WTC11 (cell line): ENCODE measurements at regions not wholly inside any gene's neighbourhood (a gene's known extent, or its start where the extent isn't known, plus 50 kb on each side); places are given as distances from the start of the nearest gene placed in this dataset.

ENCODE experiments used
- ATAC-seq: fragments of 200-7000 bp; cut with Tn5 transposase; 2 replicates; pipeline ENCODE4 v1.10.0; 2021; ENCODE audit warnings: mild to moderate bottlenecking, moderate library complexity
- CTCF ChIA-PET: fragments of 300-600 bp; sonication (Branson Sonifier 250); formaldehyde crosslinking; loops from one replicate; lab custom pipeline; 2021; ENCODE audit warnings: antibody characterized with exemption; lab: Charles Lee
- POLR2A ChIA-PET: fragments of 350-600 bp; sonication (Branson Sonifier 250); formaldehyde crosslinking; loops from one replicate; lab custom pipeline; 2021; ENCODE audit warnings: antibody characterized with exemption; lab: Charles Lee
- DNase-seq: peaks from one replicate; pipeline ENCODE4 v3.0.0; 2021; ENCODE audit warnings: low spot score
- H3K27ac Mint-ChIP-seq: 2 replicates; pipeline ENCODE4 v1.8.0; 2021; ENCODE audit warnings: mixed read lengths
- H3K27me3 Mint-ChIP-seq: 2 replicates; pipeline ENCODE4 v1.8.0; 2021; ENCODE audit warnings: low read depth, mild to moderate bottlenecking, moderate library complexity, mixed read lengths
- H3K36me3 Mint-ChIP-seq: 2 replicates; pipeline ENCODE4 v1.8.0; 2021; ENCODE audit warnings: mixed read lengths
- H3K4me1 Mint-ChIP-seq: 2 replicates; pipeline ENCODE4 v1.8.0; 2022; ENCODE audit warnings: mixed read lengths
- H3K4me3 Mint-ChIP-seq: 2 replicates; pipeline ENCODE4 v1.8.0; 2021; ENCODE audit warnings: mild to moderate bottlenecking, moderate library complexity, mixed read lengths
- H3K9me3 Mint-ChIP-seq: 2 replicates; pipeline ENCODE4 v1.8.0; 2021; ENCODE audit warnings: mixed read lengths
- CREB1 ChIP-seq: sonication (generic); formaldehyde crosslinking; IDR thresholded peaks from 2 replicates; pipeline ENCODE4 v1.8.0; 2023; ENCODE audit warnings: mild to moderate bottlenecking, missing genetic modification reagents
- ESRRA ChIP-seq: sonication (generic); formaldehyde crosslinking; IDR thresholded peaks from 2 replicates; pipeline ENCODE4 v1.8.1; 2022; ENCODE audit warnings: mild to moderate bottlenecking, missing genetic modification reagents, borderline replicate concordance
- ETV6 ChIP-seq: sonication (generic); formaldehyde crosslinking; IDR thresholded peaks from 2 replicates; pipeline ENCODE4 v1.8.1; 2022; ENCODE audit warnings: mild to moderate bottlenecking, missing genetic modification reagents
- FOXJ3 ChIP-seq: sonication (generic); formaldehyde crosslinking; IDR thresholded peaks from 2 replicates; pipeline ENCODE4 v1.9.0; 2021; ENCODE audit warnings: missing genetic modification reagents, mild to moderate bottlenecking, borderline replicate concordance
- GABPB1 ChIP-seq: sonication (generic); formaldehyde crosslinking; IDR thresholded peaks from 2 replicates; pipeline ENCODE4 v1.8.1; 2023; ENCODE audit warnings: mild to moderate bottlenecking, missing genetic modification reagents
- GRHL2 ChIP-seq: fragments of 250-450 bp; sonication (Bioruptor Pico); IDR thresholded peaks from 2 replicates; pipeline ENCODE4 v1.8.0; 2022; ENCODE audit warnings: mild to moderate bottlenecking, moderate library complexity; ENCODE audit not compliant: insufficient replicate concordance, severe bottlenecking
- JAZF1 ChIP-seq: fragments of 250-450 bp; sonication (Bioruptor Pico); IDR thresholded peaks from 2 replicates; pipeline ENCODE4 v1.9.0; 2021; ENCODE audit warnings: moderate library complexity, mild to moderate bottlenecking, inconsistent platforms
- MLX ChIP-seq: sonication (generic); formaldehyde crosslinking; IDR thresholded peaks from 2 replicates; pipeline ENCODE4 v1.8.1; 2023; ENCODE audit warnings: mild to moderate bottlenecking, missing genetic modification reagents, moderate library complexity
- NR1H2 ChIP-seq: sonication (generic); formaldehyde crosslinking; IDR thresholded peaks from 2 replicates; pipeline ENCODE4 v1.9.0; 2021; ENCODE audit warnings: mild to moderate bottlenecking, moderate library complexity, missing genetic modification reagents
- OVOL2 ChIP-seq: fragments of 250-450 bp; sonication (Bioruptor Pico); IDR thresholded peaks from 2 replicates; pipeline ENCODE4 v1.9.0; 2021; ENCODE audit warnings: mild to moderate bottlenecking, borderline replicate concordance
- PREB ChIP-seq: sonication (generic); formaldehyde crosslinking; IDR thresholded peaks from 2 replicates; pipeline ENCODE4 v1.8.1; 2022; ENCODE audit warnings: mild to moderate bottlenecking, missing genetic modification reagents, moderate library complexity, borderline replicate concordance
- RELA ChIP-seq: sonication (generic); formaldehyde crosslinking; IDR thresholded peaks from 2 replicates; pipeline ENCODE4 v1.8.1; 2022; ENCODE audit warnings: missing genetic modification reagents, mild to moderate bottlenecking, borderline replicate concordance
- TCF7 ChIP-seq: sonication (generic); formaldehyde crosslinking; IDR thresholded peaks from 2 replicates; pipeline ENCODE4 v1.8.0; 2022; ENCODE audit warnings: mild to moderate bottlenecking, low read depth, missing genetic modification reagents, moderate library complexity
- TP53 ChIP-seq: sonication (generic); formaldehyde crosslinking; IDR thresholded peaks from 2 replicates; pipeline ENCODE4 v1.8.1; 2023; ENCODE audit warnings: mild to moderate bottlenecking, missing genetic modification reagents
- ZNF121 ChIP-seq: sonication (generic); formaldehyde crosslinking; IDR thresholded peaks from 2 replicates; pipeline ENCODE4 v1.8.0; 2023; ENCODE audit warnings: missing genetic modification reagents
- ZNF138 ChIP-seq: sonication (generic); formaldehyde crosslinking; conservative IDR thresholded peaks from 2 replicates; pipeline ENCODE4 v1.8.1; 2022; ENCODE audit warnings: mild to moderate bottlenecking, moderate library complexity, missing genetic modification reagents
- ZNF232 ChIP-seq: sonication (generic); formaldehyde crosslinking; IDR thresholded peaks from 2 replicates; pipeline ENCODE4 v1.8.0; 2022; ENCODE audit warnings: mild to moderate bottlenecking, missing genetic modification reagents
- TF ChIP-seq, protein P1 (sequence below): sonication (generic); formaldehyde crosslinking; IDR thresholded peaks from 2 replicates; pipeline ENCODE4 v1.8.1; 2023; ENCODE audit warnings: mild to moderate bottlenecking, missing genetic modification reagents, borderline replicate concordance
- TF ChIP-seq, protein P2 (sequence below): sonication (generic); formaldehyde crosslinking; IDR thresholded peaks from 2 replicates; pipeline ENCODE4 v1.8.1; 2023; ENCODE audit warnings: mild to moderate bottlenecking, missing genetic modification reagents, moderate library complexity
- TF ChIP-seq, protein P3 (sequence below): sonication (generic); formaldehyde crosslinking; IDR thresholded peaks from 2 replicates; pipeline ENCODE4 v1.8.0; 2022; ENCODE audit warnings: missing genetic modification reagents
- TF ChIP-seq, protein P4 (sequence below): sonication (generic); formaldehyde crosslinking; IDR thresholded peaks from 2 replicates; pipeline ENCODE4 v1.8.0; 2023; ENCODE audit warnings: missing genetic modification reagents

- TF ChIP-seq, protein P1, sequence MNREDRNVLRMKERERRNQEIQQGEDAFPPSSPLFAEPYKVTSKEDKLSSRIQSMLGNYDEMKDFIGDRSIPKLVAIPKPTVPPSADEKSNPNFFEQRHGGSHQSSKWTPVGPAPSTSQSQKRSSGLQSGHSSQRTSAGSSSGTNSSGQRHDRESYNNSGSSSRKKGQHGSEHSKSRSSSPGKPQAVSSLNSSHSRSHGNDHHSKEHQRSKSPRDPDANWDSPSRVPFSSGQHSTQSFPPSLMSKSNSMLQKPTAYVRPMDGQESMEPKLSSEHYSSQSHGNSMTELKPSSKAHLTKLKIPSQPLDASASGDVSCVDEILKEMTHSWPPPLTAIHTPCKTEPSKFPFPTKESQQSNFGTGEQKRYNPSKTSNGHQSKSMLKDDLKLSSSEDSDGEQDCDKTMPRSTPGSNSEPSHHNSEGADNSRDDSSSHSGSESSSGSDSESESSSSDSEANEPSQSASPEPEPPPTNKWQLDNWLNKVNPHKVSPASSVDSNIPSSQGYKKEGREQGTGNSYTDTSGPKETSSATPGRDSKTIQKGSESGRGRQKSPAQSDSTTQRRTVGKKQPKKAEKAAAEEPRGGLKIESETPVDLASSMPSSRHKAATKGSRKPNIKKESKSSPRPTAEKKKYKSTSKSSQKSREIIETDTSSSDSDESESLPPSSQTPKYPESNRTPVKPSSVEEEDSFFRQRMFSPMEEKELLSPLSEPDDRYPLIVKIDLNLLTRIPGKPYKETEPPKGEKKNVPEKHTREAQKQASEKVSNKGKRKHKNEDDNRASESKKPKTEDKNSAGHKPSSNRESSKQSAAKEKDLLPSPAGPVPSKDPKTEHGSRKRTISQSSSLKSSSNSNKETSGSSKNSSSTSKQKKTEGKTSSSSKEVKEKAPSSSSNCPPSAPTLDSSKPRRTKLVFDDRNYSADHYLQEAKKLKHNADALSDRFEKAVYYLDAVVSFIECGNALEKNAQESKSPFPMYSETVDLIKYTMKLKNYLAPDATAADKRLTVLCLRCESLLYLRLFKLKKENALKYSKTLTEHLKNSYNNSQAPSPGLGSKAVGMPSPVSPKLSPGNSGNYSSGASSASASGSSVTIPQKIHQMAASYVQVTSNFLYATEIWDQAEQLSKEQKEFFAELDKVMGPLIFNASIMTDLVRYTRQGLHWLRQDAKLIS (CRISPR knock-in tag): no peak
- TF ChIP-seq GRHL2 (CRISPR knock-in tag): no peak
- no peak for TF ChIP-seq PREB
- TF ChIP-seq NR1H2 (CRISPR knock-in tag): no peak
- TF ChIP-seq RELA: no peak
- TF ChIP-seq ESRRA: no peak
- TF ChIP-seq, protein P2, sequence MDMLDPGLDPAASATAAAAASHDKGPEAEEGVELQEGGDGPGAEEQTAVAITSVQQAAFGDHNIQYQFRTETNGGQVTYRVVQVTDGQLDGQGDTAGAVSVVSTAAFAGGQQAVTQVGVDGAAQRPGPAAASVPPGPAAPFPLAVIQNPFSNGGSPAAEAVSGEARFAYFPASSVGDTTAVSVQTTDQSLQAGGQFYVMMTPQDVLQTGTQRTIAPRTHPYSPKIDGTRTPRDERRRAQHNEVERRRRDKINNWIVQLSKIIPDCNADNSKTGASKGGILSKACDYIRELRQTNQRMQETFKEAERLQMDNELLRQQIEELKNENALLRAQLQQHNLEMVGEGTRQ (CRISPR knock-in tag): no peak
- TF ChIP-seq TP53 (CRISPR knock-in tag): no peak
- no peak for TF ChIP-seq ZNF138
- no peak for TF ChIP-seq GABPB1 (CRISPR knock-in tag)
Observed at GRCh38 chr4:181976764-181977163, 266.4 kb upstream of the TENM3 start (continued).

DNA sequence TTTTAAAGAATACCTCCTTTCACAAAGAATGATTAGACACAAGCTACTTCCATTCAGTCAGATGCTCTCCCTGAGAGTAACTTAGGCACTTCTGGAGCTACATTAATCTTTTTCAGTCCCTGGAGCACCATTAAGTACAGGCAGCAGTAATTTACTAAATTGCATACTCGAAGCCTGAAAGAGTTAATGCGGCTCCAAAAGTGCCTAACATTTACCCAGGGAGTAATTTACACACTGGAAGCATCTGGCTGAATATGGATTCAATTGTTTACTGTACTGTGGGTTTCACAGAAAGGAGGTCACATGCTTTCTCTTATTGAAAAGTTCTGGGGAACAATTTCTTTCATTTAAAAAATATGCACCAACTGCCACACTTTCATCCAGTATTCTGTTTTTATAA, 260.8 kb upstream of the TENM3 start:
- no peak for TF ChIP-seq CREB1 (CRISPR knock-in tag)
- TF ChIP-seq FOXJ3 (CRISPR knock-in tag): no peak
- TF ChIP-seq, protein P3, sequence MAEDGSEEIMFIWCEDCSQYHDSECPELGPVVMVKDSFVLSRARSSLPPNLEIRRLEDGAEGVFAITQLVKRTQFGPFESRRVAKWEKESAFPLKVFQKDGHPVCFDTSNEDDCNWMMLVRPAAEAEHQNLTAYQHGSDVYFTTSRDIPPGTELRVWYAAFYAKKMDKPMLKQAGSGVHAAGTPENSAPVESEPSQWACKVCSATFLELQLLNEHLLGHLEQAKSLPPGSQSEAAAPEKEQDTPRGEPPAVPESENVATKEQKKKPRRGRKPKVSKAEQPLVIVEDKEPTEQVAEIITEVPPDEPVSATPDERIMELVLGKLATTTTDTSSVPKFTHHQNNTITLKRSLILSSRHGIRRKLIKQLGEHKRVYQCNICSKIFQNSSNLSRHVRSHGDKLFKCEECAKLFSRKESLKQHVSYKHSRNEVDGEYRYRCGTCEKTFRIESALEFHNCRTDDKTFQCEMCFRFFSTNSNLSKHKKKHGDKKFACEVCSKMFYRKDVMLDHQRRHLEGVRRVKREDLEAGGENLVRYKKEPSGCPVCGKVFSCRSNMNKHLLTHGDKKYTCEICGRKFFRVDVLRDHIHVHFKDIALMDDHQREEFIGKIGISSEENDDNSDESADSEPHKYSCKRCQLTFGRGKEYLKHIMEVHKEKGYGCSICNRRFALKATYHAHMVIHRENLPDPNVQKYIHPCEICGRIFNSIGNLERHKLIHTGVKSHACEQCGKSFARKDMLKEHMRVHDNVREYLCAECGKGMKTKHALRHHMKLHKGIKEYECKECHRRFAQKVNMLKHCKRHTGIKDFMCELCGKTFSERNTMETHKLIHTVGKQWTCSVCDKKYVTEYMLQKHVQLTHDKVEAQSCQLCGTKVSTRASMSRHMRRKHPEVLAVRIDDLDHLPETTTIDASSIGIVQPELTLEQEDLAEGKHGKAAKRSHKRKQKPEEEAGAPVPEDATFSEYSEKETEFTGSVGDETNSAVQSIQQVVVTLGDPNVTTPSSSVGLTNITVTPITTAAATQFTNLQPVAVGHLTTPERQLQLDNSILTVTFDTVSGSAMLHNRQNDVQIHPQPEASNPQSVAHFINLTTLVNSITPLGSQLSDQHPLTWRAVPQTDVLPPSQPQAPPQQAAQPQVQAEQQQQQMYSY (CRISPR knock-in tag): no peak
- TF ChIP-seq TCF7 (CRISPR knock-in tag): no peak
- no peak for TF ChIP-seq ZNF121 (CRISPR knock-in tag)
- no peak for TF ChIP-seq JAZF1 (CRISPR knock-in tag)
- no peak for TF ChIP-seq ETV6 (CRISPR knock-in tag)
- TF ChIP-seq, protein P1 (CRISPR knock-in tag): no peak
- TF ChIP-seq OVOL2 (CRISPR knock-in tag): no peak
- no peak for TF ChIP-seq ZNF232 (CRISPR knock-in tag)
- no peak for TF ChIP-seq MLX (CRISPR knock-in tag)
- TF ChIP-seq, protein P4, sequence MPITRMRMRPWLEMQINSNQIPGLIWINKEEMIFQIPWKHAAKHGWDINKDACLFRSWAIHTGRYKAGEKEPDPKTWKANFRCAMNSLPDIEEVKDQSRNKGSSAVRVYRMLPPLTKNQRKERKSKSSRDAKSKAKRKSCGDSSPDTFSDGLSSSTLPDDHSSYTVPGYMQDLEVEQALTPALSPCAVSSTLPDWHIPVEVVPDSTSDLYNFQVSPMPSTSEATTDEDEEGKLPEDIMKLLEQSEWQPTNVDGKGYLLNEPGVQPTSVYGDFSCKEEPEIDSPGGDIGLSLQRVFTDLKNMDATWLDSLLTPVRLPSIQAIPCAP (CRISPR knock-in tag): no peak
- H3K4me3 Mint-ChIP-seq: no peak overlapping the region
- ATAC-seq: no peak
- H3K27me3 Mint-ChIP-seq: no peaks in the 10 kb centered on the region
- peaks cover 39% of the 10 kb centered on the region for H3K4me1 Mint-ChIP-seq
- H3K9me3 Mint-ChIP-seq: peaks cover 5% of the 10 kb centered on the region
- ChIA-PET CTCF (no interaction called here), POLR2A (no interaction called here)
- H3K36me3 Mint-ChIP-seq: no peaks in the 10 kb centered on the region
- no peak overlapping the region for H3K27ac Mint-ChIP-seq
- no peak for DNase-seq
